Pancreas (tissue), 10 donors: ENCODE measurements at regions not wholly inside any gene's neighbourhood (a gene's known extent, or its start where the extent isn't known, plus 50 kb on each side); places are given as distances from the start of the nearest gene placed in this dataset.

ENCODE experiments used
- ATAC-seq, 4 donors: fragments of 200-7000 bp; cut with Tn5 transposase; one replicate each; pipeline versions ENCODE4 v1.8.0 to v1.9.1; 2020; ENCODE audit warnings: mild to moderate bottlenecking in 4 of 4, moderate library complexity in 4 of 4
- DNase-seq, 6 donors: peaks; one replicate each; pipeline ENCODE4 v3.0.0-alpha.2; 2020
- FAIRE-seq: peaks from 2 replicates; lab custom pipeline; 2012; peaks lifted over from hg19 to GRCh38; lab: Jason Lieb, UNC
- H3K27ac ChIP-seq, 4 donors: fragments of 200-600 bp; sonication (generic); 1 replicate in 3 of 4; 2 replicates in 1 of 4; pipeline versions ENCODE4 v1.5.0 to v1.8.0; 2020
- H3K27me3 ChIP-seq, 4 donors: fragments of 200-600 bp; one replicate each; pipeline ENCODE4 v1.8.0; 2021
- H3K36me3 ChIP-seq, 3 donors: fragments of 200-600 bp; sonication (generic) in 1 of 3; one replicate each; pipeline versions ENCODE4 v1.5.0 to v1.8.0; 2020 to 2021
- H3K4me1 ChIP-seq, 3 donors: fragments of 200-600 bp; one replicate each; pipeline ENCODE4 v1.8.0; 2021
- H3K4me3 ChIP-seq, 4 donors: fragments of 200-600 bp; sonication (generic) in 2 of 4; one replicate each; pipeline versions ENCODE4 v1.5.0 to v1.8.0; 2020 to 2021
- H3K9me3 ChIP-seq, 4 donors: fragments of 200-600 bp; one replicate each; pipeline ENCODE4 v1.8.0; 2021
- WGBS, 2 donors: extraction: QIAGEN DNeasy Blood & Tissue Kit; methylation state at CpG; one replicate each; pipeline ENCODE4 v1.1.7; 2013; 5-methylcytosine and 5-hydroxymethylcytosine counted together
- intact Hi-C, 3 donors: fragments of 100-400 bp; cut with DNase I; formaldehyde crosslinking; loops; one replicate each; pipeline versions ENCODE4 v1.11.1 to v1.14.2; 2022
- TF ChIP-seq, protein P1 (sequence below), 4 donors: fragments of 200-600 bp; sonication (generic) in 3 of 4; IDR thresholded peaks; one replicate each; pipeline versions ENCODE4 v1.5.0 to v1.8.0; 2021; ENCODE audit warnings: antibody characterized with exemption in 4 of 4
- donor health status: healthy with polysubstance abuse.
- donor health status: DM: no; HTN: no; CAD: no; lungs with moderate emphysema.
- donor health status: DM: no; HTN: no; CAD: no.
- donor health status: control.
- donor health status: control.
- donor health status: Bipolar disorder and iron deficiency.
- donor health status: DM: yes; HTN: yes; CAD: no.
- donor health status: DM: no; HTN: no; CAD: no.
- donor health status: DM: no; HTN: no; CAD: no.
- donor health status: DM: yes; HTN: yes; CAD: no.

DNA sequence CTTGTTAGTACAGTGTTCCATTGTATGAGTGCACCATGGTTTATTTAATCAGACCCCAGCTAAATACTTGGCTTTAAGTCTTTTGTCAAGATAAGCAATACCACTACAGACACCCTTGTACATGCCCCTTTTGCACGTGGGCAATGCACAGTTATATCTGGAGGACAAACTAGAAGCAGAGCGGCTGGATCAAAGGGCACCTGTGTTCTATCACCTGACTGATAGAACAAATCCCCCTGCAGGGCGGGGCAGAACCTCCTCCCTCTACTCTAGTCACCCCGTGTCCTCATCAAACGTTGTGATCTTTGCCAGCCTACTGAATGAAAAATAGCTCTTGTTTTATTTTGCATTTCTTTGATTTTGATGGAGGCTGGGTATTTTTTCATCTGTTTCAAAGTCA is 314.9 kb downstream of the TLE3 start:
- no peak overlapping the region for H3K4me3 ChIP-seq
- intact Hi-C loops, result no loop called here
- DNase-seq, result no peak
- TF ChIP-seq, protein P1, sequence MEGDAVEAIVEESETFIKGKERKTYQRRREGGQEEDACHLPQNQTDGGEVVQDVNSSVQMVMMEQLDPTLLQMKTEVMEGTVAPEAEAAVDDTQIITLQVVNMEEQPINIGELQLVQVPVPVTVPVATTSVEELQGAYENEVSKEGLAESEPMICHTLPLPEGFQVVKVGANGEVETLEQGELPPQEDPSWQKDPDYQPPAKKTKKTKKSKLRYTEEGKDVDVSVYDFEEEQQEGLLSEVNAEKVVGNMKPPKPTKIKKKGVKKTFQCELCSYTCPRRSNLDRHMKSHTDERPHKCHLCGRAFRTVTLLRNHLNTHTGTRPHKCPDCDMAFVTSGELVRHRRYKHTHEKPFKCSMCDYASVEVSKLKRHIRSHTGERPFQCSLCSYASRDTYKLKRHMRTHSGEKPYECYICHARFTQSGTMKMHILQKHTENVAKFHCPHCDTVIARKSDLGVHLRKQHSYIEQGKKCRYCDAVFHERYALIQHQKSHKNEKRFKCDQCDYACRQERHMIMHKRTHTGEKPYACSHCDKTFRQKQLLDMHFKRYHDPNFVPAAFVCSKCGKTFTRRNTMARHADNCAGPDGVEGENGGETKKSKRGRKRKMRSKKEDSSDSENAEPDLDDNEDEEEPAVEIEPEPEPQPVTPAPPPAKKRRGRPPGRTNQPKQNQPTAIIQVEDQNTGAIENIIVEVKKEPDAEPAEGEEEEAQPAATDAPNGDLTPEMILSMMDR (IDR thresholded peaks at IDR 0.05), result no peak
- H3K27ac ChIP-seq, result no peak overlapping the region
- no peaks in the 10 kb centered on the region for H3K9me3 ChIP-seq
- H3K36me3 ChIP-seq, result no peaks in the 10 kb centered on the region
- no peaks in the 10 kb centered on the region for H3K27me3 ChIP-seq
- no peaks in the 10 kb centered on the region for H3K4me1 ChIP-seq
- peak in 2 of 4 donors; percentile 59 to 75 for ATAC-seq
- whole genome bisulfite sequencing, 2 donors, result 12 to 20% methylated on average over 5 of the region's 5 CpGs
- FAIRE-seq, result no peak

DNA sequence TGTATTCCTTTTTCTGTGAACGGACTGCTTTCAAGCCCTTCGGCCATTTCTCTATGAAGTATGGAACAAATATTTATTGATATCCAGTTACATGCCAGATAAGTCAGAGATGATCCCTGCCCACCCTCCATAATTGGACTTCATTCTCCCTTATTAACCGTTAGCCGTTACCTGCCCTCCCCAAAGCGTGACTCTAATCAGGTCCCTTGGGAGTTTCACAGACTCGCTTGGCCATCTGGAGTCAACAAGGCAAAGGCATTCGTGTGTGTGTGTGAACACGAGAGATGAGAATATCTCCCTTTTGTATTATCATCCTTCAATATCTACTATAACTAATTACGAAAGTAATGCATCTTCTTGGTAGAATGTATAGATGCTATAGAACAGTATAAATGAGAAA is 314.5 kb downstream of the TLE3 start:
- FAIRE-seq (no peak), ATAC-seq (no peak), DNase-seq (no peak)
- H3K4me1 ChIP-seq, result no peaks in the 10 kb centered on the region
- WGBS, 2 donors, result 37 to 41% methylated on average over 9 of the region's 9 CpGs
- H3K27ac ChIP-seq, result no peak overlapping the region
- H3K9me3 ChIP-seq, result no peaks in the 10 kb centered on the region
- H3K27me3 ChIP-seq, result no peaks in the 10 kb centered on the region
- H3K36me3 ChIP-seq, result no peaks in the 10 kb centered on the region
- no peak overlapping the region for H3K4me3 ChIP-seq
- intact Hi-C loops, result no loop called here
- TF ChIP-seq, protein P1 (IDR thresholded peaks at IDR 0.05), result no peak

DNA sequence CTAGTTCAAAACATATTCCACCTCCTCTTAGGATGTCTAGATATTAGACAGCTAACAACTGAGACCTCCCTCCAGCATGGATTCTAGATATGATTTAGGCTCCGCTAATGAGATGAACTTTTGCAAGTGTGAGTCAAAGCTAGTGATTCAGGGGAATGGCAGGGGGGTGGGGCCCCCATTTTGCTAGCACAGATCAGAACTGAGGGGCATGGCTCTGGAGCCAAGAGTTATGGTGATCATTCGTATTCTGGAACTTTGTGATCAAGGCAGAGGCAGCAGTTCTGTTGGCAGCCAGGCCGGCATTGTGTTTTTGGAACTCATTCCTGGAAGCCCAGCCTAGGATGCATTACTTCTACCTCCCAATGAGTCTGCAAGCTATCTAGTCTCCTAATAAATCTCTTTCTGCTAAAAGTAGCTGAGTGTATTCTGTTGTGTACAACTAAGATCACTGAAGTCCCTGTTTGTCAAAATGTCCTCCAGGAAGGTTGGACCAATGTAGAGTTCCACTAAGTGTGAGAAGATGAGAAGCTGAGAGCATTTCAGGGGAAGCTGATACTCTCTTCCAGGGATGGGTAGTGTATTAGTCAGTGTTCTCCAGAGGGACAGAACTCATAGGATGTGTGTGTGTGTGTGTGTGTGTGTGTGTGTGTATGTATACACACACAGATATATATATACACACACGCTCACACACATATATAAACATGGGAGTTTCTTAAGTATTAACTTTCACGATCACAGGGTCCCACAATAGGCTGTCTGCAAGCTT is 312.7 kb downstream of the TLE3 start:
- 74 to 93% methylated on average over 5 of the region's 5 CpGs for WGBS, 2 donors
- Histone ChIP-seq H3K27me3 (no peaks in the 10 kb centered on the region), H3K27ac (no peak overlapping the region), H3K4me1 (no peaks in the 10 kb centered on the region), H3K9me3 (no peaks in the 10 kb centered on the region), H3K4me3 (no peak overlapping the region), H3K36me3 (no peaks in the 10 kb centered on the region)
- intact Hi-C loops, result no loop called here
- FAIRE-seq (no peak), DNase-seq (no peak), ATAC-seq (no peak)
- TF ChIP-seq, protein P1 (IDR thresholded peaks at IDR 0.05), result no peak

DNA sequence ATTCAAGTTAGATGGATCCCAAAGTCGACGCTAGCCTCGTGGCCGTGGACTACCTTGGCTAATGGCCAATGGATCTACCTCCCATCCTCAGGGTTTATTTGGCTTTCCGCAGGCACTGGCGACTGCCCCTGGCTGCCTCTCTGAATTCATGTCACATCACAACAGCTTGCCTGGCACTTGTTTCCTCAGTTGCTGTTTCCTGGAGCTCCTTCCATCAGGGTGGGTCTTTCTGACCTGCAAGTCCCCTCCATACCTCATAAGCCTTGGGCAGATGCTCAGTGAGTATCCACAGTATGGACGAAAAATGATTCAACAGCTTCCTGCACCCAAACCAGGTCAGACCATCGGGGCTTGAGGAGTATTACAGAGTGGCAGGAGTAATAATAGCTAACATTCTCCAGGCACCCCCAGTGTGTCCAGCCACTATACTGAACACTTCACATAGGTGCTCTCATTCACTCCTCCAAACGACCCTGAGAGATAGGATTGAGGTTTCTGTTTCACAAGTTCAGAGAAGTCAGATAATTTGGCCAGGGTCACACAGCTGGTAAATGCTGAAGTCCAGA is 311.5 kb downstream of the TLE3 start:
- Histone ChIP-seq H3K4me3 (no peak overlapping the region), H3K9me3 (no peaks in the 10 kb centered on the region), H3K27ac (no peak overlapping the region), H3K27me3 (no peaks in the 10 kb centered on the region), H3K4me1 (no peaks in the 10 kb centered on the region), H3K36me3 (no peaks in the 10 kb centered on the region)
- DNase-seq (no peak), ATAC-seq (no peak), FAIRE-seq (no peak)
- intact Hi-C loops, result no loop called here
- 74 to 78% methylated on average over 9 of the region's 9 CpGs for WGBS, 2 donors
- TF ChIP-seq, protein P1 (IDR thresholded peaks at IDR 0.05), result no peak

DNA sequence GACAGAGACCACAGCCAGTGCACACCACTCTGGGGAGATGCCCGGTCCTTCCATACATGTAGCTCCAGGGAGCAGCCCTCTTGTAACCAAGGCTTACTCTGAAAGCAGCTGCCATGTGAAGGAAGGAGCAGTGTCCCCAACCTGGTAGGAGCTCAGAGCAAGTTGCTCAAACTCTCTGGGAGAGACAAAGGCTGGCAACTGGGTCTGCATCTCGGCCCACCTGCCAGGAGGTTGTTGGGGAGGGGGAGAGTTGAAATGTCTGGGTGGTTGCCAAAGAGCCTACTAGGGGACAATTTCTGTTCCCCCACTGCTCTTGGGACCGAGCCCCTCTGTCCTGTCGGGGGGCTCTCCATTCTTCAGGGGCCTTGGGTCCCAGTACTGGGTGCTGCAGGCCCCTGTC is 309.9 kb downstream of the TLE3 start:
- FAIRE-seq (no peak), ATAC-seq (no peak)
- intact Hi-C loops, result no loop called here

More for the DNA sequence above, 309.9 kb downstream of the TLE3 start:
- 91 to 95% methylated on average over 3 to 4 of the region's 4 CpGs for WGBS, 2 donors
- no peaks in the 10 kb centered on the region for H3K9me3 ChIP-seq
- no peaks in the 10 kb centered on the region for H3K4me1 ChIP-seq
- TF ChIP-seq, protein P1 (IDR thresholded peaks at IDR 0.05), result no peak
- no peaks in the 10 kb centered on the region for H3K36me3 ChIP-seq
- H3K27me3 ChIP-seq, result no peaks in the 10 kb centered on the region
- H3K4me3 ChIP-seq, result no peak overlapping the region
- no peak for DNase-seq
- H3K27ac ChIP-seq, result no peak overlapping the region
